IMR-90 (cell line): ENCODE measurements at regions not wholly inside any gene's neighbourhood (a gene's known extent, or its start where the extent isn't known, plus 50 kb on each side); places are given as distances from the start of the nearest gene placed in this dataset.

Experiments used
- ATAC-seq: fragments of 200-7000 bp; cut with Tn5 transposase; 2 replicates; pipeline ENCODE4 v1.9.1; 2020; ENCODE audit warnings: low read depth, mild to moderate bottlenecking, moderate library complexity
- BruUV-seq: library from RNA; stranded (reverse); fragments of 400-500 nt; replicated peaks from 2 replicates; lab custom pipeline; 2021; lab: Mats Ljungman, UMichigan
- CTCF ChIA-PET: fragments of 300-600 bp; formaldehyde crosslinking; extraction: SDS; loops from one replicate; lab custom pipeline; 2021; ENCODE audit warnings: antibody characterized with exemption; lab: Yijun Ruan, JAX
- POLR2A ChIA-PET: fragments of 300-600 bp; sonication (Branson Sonifier 250); formaldehyde crosslinking; loops from one replicate; lab custom pipeline; 2022; ENCODE audit warnings: antibody characterized with exemption; ENCODE audit not compliant: unreplicated experiment; lab: Charles Lee
- DNase-seq: peaks from one replicate; pipeline ENCODE4 v3.0.0; 2013
- H2AFZ ChIP-seq: replicated peaks from 2 replicates; pipeline ENCODE3; 2013; ENCODE audit warnings: low read length, mild to moderate bottlenecking; ENCODE audit not compliant: poor library complexity
- H2AK5ac ChIP-seq: 2 replicates; pipeline ENCODE4 v1.6.1; 2013; ENCODE audit warnings: low read depth, low read length, inconsistent platforms
- H2AK9ac ChIP-seq: replicated peaks from 2 replicates; pipeline ENCODE3; 2013; ENCODE audit warnings: mild to moderate bottlenecking, low read depth, low read length, moderate library complexity; ENCODE audit not compliant: poor library complexity
- H2BK120ac ChIP-seq: 2 replicates; pipeline ENCODE4 v1.6.1; 2013; ENCODE audit warnings: low read depth, low read length, inconsistent platforms
- H2BK15ac ChIP-seq: 3 replicates; pipeline ENCODE4 v1.6.1; 2013; ENCODE audit warnings: low read depth, low read length, inconsistent platforms
- H2BK20ac ChIP-seq: 2 replicates; pipeline ENCODE4 v1.6.1; 2013; ENCODE audit warnings: low read depth, mild to moderate bottlenecking, inconsistent platforms, low read length, moderate library complexity
- H2BK5ac ChIP-seq: 2 replicates; pipeline ENCODE4 v1.6.1; 2013; ENCODE audit warnings: mild to moderate bottlenecking, low read depth, low read length, inconsistent platforms; ENCODE audit not compliant: poor library complexity, severe bottlenecking
- H3K14ac ChIP-seq: replicated peaks from 2 replicates; pipeline ENCODE4 v1.6.1; 2013; ENCODE audit warnings: low read depth, low read length, inconsistent platforms
- H3K18ac ChIP-seq: 2 replicates; pipeline ENCODE4 v1.6.1; 2013; ENCODE audit warnings: low read depth, low read length, control low read depth
- H3K23ac ChIP-seq: 2 replicates; pipeline ENCODE4 v1.6.1; 2013; ENCODE audit warnings: low read depth, low read length, inconsistent platforms
- H3K27ac ChIP-seq: 2 replicates; pipeline ENCODE4 v1.5.1; 2013; ENCODE audit warnings: mild to moderate bottlenecking, control low read depth, low read length; ENCODE audit not compliant: insufficient read depth
- H3K27me3 ChIP-seq: 2 replicates; pipeline ENCODE4 v1.6.1; 2013; ENCODE audit warnings: low read length; ENCODE audit not compliant: control insufficient read depth, insufficient read depth
- H3K36me3 ChIP-seq: 2 replicates; pipeline ENCODE4 v1.6.1; 2013; ENCODE audit warnings: low read length, mixed read lengths; ENCODE audit not compliant: control insufficient read depth, insufficient read depth
- H3K4ac ChIP-seq: 2 replicates; pipeline ENCODE4 v1.6.1; 2013; ENCODE audit warnings: low read depth, low read length, inconsistent platforms
- H3K4me1 ChIP-seq: 2 replicates; pipeline ENCODE4 v1.6.1; 2013; ENCODE audit warnings: low read length, mixed read lengths; ENCODE audit not compliant: control insufficient read depth, insufficient read depth
- H3K4me2 ChIP-seq: 2 replicates; pipeline ENCODE4 v1.6.1; 2013; ENCODE audit warnings: low read depth, mild to moderate bottlenecking, control low read depth, low read length, moderate library complexity
- H3K4me3 ChIP-seq: 2 replicates; pipeline ENCODE4 v1.5.1; 2013; ENCODE audit warnings: low read depth, mild to moderate bottlenecking, control low read depth, low read length, moderate library complexity; ENCODE audit not compliant: insufficient read depth
- H3K56ac ChIP-seq: 2 replicates; pipeline ENCODE4 v1.6.1; 2013; ENCODE audit warnings: low read length, inconsistent platforms; ENCODE audit not compliant: insufficient read depth; ENCODE audit errors: extremely low read depth
- H3K79me1 ChIP-seq, 2 experiments: 2 replicates each; pipeline ENCODE4 v1.6.1; 2013; ENCODE audit warnings: low read length in 2 of 2, inconsistent platforms in 1 of 2, low read depth in 1 of 2
- H3K9ac ChIP-seq: 2 replicates; pipeline ENCODE4 v1.6.1; 2013; ENCODE audit warnings: low read depth, low read length, control low read depth
- H3K9me1 ChIP-seq: 2 replicates; pipeline ENCODE4 v1.6.1; 2013; ENCODE audit warnings: low read length, inconsistent platforms; ENCODE audit not compliant: insufficient read depth
- H3K9me3 ChIP-seq: 2 replicates; pipeline ENCODE4 v1.6.1; 2013; ENCODE audit warnings: low read length; ENCODE audit not compliant: control insufficient read depth, insufficient read depth
- H4K20me1 ChIP-seq: 2 replicates; pipeline ENCODE4 v1.6.1; 2013; ENCODE audit warnings: low read length, inconsistent platforms; ENCODE audit not compliant: insufficient read depth
- H4K5ac ChIP-seq: 2 replicates; pipeline ENCODE4 v1.6.1; 2013; ENCODE audit warnings: mild to moderate bottlenecking, low read depth, low read length, control low read depth
- H4K8ac ChIP-seq, 2 experiments: 2 replicates each; pipeline ENCODE4 v1.6.1; 2013; ENCODE audit warnings: low read depth in 2 of 2, low read length in 2 of 2, control low read depth in 1 of 2, inconsistent platforms in 1 of 2
- H4K91ac ChIP-seq: 2 replicates; pipeline ENCODE4 v1.6.1; 2013; ENCODE audit warnings: low read depth, low read length, inconsistent platforms; ENCODE audit not compliant: insufficient read depth
- CEBPB ChIP-seq: IDR thresholded peaks from 2 replicates; pipeline ENCODE4 v1.6.1; 2012; ENCODE audit warnings: low read depth, low read length, improper control_type of control experiment
- RCOR1 ChIP-seq: IDR thresholded peaks from 2 replicates; pipeline ENCODE4 v1.6.1; 2012; ENCODE audit warnings: mild to moderate bottlenecking, low read length, improper control_type of control experiment; ENCODE audit not compliant: insufficient replicate concordance
- WGBS, 2 experiments: methylation state at CpG; one replicate each; pipeline versions ENCODE4 v1.1.5 to v1.1.7; 2013; ENCODE audit warnings: missing lambda C conversion rate in 2 of 2; ENCODE audit not compliant: insufficient read length in 1 of 2; ENCODE audit errors: extremely low coverage in 2 of 2; 5-methylcytosine and 5-hydroxymethylcytosine counted together
- dilution Hi-C: fragments of 300-500 bp; cut with HindIII; formaldehyde crosslinking; loops from one replicate; pipeline ENCODE4 v1.14.3; 2018; ENCODE audit warnings: low sequenced_read_pairs; ENCODE audit not compliant: unreplicated experiment
- in situ Hi-C: fragments of 300-500 bp; cut with MboI; formaldehyde crosslinking; loops from 3 replicates; pipeline ENCODE4 v1.14.3; 2019; ENCODE audit warnings: low sequenced_read_pairs, inconsistent platforms, mixed read lengths
- intact Hi-C: fragments of 100-400 bp; cut with micrococcal nuclease; formaldehyde crosslinking; loops from 2 replicates; pipeline ENCODE4 v1.10.0; 2022

GRCh38 chr22:27194096-27194748 is 536.8 kb downstream of the MIAT start:
- no peak overlapping the region for H3K18ac ChIP-seq
- no peak overlapping the region for H2BK20ac ChIP-seq
- H2AK9ac ChIP-seq, result no peak overlapping the region
- H4K20me1 ChIP-seq, result no peaks in the 10 kb centered on the region
- TF ChIP-seq CEBPB (peak; percentile 53; the same call in 1 of the 2 replicates), RCOR1 (no peak)
- H3K23ac ChIP-seq, result no peak overlapping the region
- H2AK5ac ChIP-seq, result no peak overlapping the region
- DNase-seq, result no peak
- H3K14ac ChIP-seq, result no peak overlapping the region
- H3K79me1 ChIP-seq, result no peaks in the 10 kb centered on the region
- intact Hi-C loops (no loop called here), dilution Hi-C loops (no loop called here), in situ Hi-C loops (no loop called here)
- H2BK15ac ChIP-seq, result no peak overlapping the region
- H3K4me3 ChIP-seq, result no peak overlapping the region
- no peak overlapping the region for H2BK5ac ChIP-seq
- CTCF ChIA-PET, result no interaction called here
- no peaks in the 10 kb centered on the region for H3K9me1 ChIP-seq
- no CpG with 5 or more reads among the region's 4 CpGs for WGBS, 2 experiments
- no peak overlapping the region for H2BK120ac ChIP-seq
- no peak overlapping the region for H4K5ac ChIP-seq
- POLR2A ChIA-PET, result no interaction called here
- H2AFZ ChIP-seq, result no peak overlapping the region
- no peaks in the 10 kb centered on the region for H3K36me3 ChIP-seq
- H3K56ac ChIP-seq, result no peak overlapping the region
- no peak overlapping the region for H4K91ac ChIP-seq
- no peak overlapping the region for H3K9ac ChIP-seq
- ATAC-seq, result no peak
- H3K4ac ChIP-seq, result no peak overlapping the region
- H4K8ac ChIP-seq, result no peak overlapping the region
- H3K27me3 ChIP-seq, result peaks cover 51% of the 10 kb centered on the region
- H3K9me3 ChIP-seq, result peaks cover 9% of the 10 kb centered on the region
- H3K27ac ChIP-seq, result no peak overlapping the region
- H3K4me2 ChIP-seq, result no peak overlapping the region
- no TSS peak for BruUV-seq
- no peaks in the 10 kb centered on the region; the same call in 1 of the 2 replicates for H3K4me1 ChIP-seq
